Esophagus squamous epithelium (tissue), 4 donors: ENCODE measurements at regions not wholly inside any gene's neighbourhood (a gene's known extent, or its start where the extent isn't known, plus 50 kb on each side); places are given as distances from the start of the nearest gene placed in this dataset.

Experiments
- POLR2A ChIP-seq, 4 donors: fragments of 450-650 bp; IDR thresholded peaks; one replicate each; pipeline ENCODE4 v1.6.1; 2017; ENCODE audit warnings: antibody characterized with exemption in 4 of 4, mild to moderate bottlenecking in 4 of 4, moderate library complexity in 3 of 4
- TF ChIP-seq, protein P1 (sequence below), 6 experiments: fragments of 450-650 bp in 4 of 6; fragments of 200-600 bp in 2 of 6; sonication (generic) in 2 of 6; IDR thresholded peaks; one replicate each; pipeline ENCODE4 v1.5.1; 2016 to 2019; ENCODE audit warnings: antibody characterized with exemption in 6 of 6, mild to moderate bottlenecking in 4 of 6, moderate library complexity in 4 of 6

DNA sequence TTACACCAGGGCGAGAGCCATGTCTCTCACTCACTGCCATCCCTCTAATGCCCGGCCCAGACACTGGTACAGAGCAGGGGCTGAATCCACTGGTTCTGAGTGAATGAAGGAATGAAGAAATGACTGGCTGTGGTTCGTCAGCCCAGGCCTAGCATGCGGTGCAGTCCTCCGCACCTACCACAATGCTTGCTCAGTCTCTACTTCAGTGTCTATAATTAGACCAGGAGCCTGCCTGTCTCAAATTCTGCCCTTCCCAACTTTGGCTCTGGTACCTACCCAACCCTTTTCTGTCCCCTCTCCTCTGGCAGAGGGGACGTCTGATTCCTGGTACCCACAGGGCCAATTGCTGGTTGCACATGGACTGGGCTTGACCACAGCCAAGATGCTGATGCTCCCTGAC, 118.2 kb upstream of the GRIK3 start:
- TF ChIP-seq, protein P1, sequence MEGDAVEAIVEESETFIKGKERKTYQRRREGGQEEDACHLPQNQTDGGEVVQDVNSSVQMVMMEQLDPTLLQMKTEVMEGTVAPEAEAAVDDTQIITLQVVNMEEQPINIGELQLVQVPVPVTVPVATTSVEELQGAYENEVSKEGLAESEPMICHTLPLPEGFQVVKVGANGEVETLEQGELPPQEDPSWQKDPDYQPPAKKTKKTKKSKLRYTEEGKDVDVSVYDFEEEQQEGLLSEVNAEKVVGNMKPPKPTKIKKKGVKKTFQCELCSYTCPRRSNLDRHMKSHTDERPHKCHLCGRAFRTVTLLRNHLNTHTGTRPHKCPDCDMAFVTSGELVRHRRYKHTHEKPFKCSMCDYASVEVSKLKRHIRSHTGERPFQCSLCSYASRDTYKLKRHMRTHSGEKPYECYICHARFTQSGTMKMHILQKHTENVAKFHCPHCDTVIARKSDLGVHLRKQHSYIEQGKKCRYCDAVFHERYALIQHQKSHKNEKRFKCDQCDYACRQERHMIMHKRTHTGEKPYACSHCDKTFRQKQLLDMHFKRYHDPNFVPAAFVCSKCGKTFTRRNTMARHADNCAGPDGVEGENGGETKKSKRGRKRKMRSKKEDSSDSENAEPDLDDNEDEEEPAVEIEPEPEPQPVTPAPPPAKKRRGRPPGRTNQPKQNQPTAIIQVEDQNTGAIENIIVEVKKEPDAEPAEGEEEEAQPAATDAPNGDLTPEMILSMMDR (IDR thresholded peaks at IDR 0.05), result no peak
- TF ChIP-seq POLR2A (IDR thresholded peaks at IDR 0.05), result no peak
